GM19035 (cell line): ENCODE measurements at regions not wholly inside any gene's neighbourhood (a gene's known extent, or its start where the extent isn't known, plus 50 kb on each side); places are given as distances from the start of the nearest gene placed in this dataset.
"Not testable (repeated sequence)": the region's sequence is repeated elsewhere in the genome, so short reads cannot be mapped to it uniquely, and the experiment has no call there.

Experiments
- ATAC-seq: cut with Tn5 transposase; IDR thresholded peaks from one replicate; pipeline ENCODE4 v1.9.1; 2021; ENCODE audit not compliant: unreplicated experiment

DNA sequence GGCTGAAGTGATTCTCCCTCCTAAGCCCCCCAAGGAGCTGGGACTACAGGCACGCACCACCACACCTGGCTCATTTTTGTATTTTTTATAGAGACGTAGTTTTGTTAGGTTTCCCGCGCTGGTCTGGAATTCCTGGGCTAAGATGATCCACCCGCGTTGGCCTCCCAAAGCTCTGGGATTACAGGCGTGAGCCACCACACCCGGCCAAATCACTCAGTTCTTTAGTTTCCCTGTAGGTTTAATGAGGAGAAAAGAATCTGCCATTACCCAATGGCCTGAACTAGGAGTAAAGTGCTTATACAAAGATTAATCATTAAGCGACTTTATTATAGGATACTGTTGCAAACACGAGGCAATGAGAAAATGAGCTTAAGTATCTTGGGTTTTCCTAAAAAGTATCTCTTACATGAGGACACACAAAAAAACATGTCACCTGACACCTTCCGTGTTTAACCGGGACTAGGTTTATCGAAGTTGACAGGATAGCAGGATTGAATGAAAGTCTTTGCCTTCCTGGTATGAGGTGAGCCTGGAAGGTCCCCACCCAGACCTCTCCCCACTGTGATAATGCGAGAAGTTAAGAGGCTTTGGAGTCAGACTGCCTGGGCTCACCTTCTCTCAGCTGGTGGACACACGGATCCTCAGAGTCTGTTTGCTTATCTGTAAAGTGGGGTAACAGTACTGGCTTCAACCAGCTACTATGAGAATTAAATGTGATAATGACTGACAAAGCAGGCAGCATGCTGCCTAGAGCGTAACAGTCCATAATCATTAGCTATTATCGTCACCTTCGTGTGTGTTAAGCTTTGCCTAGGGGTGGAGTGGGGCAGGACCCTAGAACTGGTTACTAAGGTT lies 133.5 kb upstream of the KRAS start:
- no peak for ATAC-seq

- ATAC-seq, result no peak
These were observed 131.8 kb upstream of the KRAS start for GRCh38 chr12:25382311-25383106.

DNA sequence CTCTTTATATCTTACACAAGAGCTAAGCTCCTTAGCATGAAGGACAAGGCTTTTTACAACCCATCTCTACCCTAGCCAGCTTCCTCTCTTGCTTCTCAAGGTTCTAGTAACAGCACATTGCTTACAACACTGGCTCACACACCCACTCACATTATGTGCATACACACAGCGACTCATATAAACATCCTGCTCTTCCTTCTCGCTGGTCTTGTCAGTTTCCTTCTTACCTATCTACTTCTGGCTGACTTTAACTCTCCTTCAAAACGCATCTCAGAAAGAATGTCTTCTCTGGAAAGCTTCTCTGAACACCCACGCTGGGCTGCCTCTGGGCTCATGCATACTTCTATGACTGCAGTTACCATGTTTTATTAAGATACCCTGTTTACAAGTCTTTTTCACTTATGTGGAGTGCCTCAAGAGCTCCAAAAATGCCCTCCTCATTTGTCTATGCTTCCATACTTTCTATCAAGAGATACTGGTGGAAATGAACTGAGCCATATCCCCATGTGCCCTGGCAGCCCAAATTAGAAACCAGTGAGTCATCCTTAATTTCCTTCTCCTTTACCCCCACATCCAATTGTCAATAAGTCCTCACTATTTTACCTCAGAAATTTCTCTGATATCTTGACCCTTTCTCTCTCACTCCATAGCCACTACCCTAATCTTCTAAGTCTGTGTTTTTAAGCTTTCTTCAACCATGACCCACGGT lies 126.9 kb upstream of the KRAS start:
- ATAC-seq, result peak; percentile 55

DNA sequence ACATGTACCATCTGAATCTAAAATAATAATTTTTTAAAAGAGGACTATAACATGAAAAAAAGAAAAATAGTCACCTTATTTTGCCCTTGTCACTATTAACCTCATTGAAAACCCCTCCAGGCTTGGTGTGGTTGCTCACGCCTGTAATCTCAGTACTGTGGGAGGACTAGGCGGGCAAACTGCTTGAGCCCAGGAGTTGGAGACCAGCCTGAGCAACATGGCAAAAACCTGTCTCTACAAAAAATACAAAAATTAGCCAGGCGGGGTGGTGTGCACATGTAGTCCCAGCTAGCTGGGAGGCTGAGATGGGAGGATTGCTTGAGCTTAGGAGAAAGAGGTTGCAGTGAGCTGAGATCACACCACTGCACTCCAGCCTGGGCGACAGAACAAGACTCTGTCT lies 126.3 kb upstream of the KRAS start:
- ATAC-seq, result no peak

- no peak for ATAC-seq
These were observed 125.7 kb upstream of the KRAS start for GRCh38 chr12:25376407-25376806.

DNA sequence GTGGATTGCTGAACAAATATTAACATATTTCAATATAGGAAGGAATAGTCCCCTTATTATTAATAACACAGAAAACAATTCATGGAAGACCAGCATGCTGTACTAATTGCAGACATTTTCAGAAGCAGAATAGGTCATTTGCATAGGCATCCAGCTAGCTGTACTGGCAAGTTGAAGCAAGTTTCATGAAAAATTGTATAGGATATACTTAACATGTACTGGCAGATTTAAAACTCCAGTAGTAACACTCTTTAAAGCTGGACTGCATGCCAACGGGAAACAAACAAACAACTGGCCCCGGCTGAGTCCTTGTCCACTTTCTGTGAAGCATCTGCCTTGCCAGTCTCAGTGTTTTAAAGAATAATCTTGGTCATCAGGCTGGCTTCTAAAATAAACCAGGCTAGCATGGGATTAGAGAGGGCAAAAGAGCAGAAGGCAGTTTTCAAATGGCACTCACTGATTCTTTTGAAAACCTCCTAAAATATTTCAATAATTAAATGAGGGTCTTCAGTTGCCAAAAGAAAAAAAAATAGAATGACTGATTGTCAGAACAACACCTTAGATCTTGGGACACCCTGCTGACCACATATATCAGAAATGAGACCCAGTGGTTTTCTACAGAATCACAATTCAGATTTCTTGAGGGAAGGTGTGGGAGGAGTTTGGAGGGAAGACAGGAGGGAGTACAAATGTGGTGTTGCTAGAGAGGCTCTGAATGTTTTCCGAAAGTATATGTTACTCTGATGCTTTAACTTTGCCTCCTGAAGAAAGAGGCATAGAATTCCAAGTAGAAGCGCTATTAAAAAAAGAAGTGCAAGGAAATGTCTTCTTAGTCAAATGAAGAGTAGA lies 122.5 kb upstream of the KRAS start:
- no peak for ATAC-seq

DNA sequence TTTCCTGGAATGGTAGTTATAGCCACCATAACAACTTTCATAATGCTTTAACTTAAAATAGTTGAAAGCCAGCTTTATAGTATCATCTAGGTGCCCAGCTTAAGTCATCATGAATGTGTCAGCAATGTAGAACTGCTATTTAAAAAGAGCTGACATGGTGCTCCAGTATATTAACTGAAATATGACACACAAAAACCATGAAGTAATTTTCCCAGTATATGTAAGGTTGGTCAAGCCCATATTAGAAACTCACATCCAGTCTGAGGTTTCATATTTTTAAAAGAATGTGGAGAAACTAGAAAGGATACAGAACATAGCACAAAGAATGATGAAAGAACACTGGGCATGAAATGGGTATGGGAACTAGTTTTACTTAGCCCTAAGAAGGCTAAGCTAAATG lies 121.3 kb upstream of the KRAS start:
- ATAC-seq, result no peak

DNA sequence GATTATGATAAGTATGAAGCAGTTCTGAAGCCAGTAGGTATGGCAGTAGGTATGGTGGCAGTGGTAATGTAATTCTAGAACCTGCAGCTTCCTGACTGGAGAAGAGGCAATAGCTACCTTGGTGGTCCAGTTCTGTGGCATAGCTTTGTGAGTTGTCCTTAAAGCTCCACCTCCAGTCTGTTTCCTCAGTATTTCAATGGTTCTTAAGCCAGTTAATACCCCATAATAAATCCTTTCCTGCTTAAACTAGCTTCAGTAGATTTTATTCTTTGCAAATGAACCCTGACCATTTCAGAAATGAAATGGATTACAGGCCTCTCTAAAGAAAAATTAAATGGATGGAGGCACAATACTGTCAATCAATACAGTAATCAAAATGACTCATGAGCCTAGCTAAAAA lies 117.8 kb upstream of the KRAS start:
- ATAC-seq, result no peak

DNA sequence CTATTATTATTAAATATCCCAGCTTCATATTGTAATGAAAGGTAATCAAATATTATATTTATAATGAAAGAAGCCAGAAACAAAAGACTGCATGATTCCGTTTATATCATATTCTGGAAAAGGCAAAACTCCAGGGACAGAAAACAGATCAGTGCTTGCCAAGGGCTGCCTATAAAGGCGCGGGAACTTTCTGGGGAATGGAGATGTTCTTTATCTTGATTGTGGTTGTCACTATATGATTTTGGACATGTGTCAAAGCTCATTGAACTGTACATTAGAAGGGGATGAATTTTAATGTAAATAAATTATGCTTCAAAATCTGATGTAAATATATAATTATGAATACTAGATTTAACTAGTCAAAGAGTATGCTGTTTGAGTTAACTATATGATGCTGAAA lies 115.4 kb upstream of the KRAS start:
- ATAC-seq, result no peak

DNA sequence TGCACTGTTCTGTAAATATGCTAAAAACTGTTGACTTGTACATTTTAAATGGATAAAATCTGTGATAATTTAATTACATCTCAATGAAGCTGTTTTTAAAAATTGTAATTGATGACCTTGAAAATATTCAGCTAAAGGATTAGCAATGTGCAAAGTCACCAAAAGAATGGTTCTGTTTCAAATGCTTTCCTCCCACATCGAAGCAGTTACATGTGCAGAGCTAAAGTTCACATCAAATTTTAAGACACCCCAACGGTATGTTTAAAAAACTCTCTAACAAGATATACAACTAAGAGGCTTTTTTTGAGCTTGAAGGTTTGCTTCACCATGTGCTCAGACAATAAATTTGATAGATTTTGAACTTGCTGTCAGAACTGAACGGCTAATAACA lies 114.6 kb upstream of the KRAS start:
- ATAC-seq, result peak; percentile 7

DNA sequence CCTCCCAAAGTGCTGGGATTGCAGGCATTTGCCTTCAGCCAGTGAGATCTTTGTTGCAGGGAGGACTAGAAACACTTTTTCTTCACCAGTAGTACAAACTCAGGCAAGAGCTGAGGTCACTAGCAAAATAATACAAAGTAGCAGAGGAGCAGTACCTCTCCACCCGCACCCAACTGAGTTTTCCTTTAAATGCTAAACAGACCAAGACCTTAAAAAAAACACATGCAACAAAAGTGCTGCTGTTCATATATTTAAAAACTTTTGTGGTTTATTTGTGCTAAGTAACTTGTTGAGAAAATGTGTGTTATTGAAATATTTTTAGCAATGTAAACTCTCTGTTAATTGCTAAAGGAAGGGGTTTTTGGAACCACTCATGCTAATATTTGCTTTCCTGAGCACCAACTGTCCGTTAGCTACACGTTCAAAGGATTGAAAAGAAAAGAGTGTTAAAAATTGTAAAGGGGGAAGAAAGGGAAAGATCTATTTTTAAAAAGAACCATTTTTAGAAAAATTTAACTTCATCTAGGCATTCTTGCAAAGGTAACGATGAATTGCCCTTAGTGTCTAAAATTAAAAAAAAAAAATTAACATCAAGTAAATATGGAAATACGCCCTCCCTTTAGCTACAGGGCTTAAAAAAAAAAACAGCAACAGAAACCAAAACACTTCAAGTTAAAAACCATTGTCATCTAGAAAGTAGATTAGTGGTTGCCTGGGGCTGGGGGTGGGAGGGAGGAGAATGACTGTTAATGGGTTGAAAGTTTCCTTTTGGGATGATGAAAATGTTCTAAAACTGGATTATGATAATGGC lies 114.0 kb upstream of the KRAS start:
- peak; percentile 80 for ATAC-seq

DNA sequence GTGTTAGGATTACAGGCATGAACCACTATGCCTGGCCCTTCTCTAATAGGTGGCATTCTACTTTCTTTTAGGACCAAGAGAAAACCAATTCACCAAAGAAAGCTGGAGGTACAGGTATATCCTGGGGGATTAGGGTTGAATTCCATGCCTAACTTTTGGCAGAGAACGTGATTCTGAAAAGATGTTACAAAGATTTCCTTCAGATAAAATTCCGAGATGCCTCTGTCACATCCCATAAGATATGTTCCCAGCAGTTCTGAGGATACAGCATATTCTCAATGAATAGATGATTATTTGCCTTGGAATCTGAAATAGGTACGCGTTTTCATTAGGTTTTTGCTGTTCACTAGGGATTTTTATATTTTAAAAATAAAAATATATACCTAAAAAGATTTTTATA lies 111.9 kb upstream of the KRAS start:
- no peak for ATAC-seq

GRCh38 chr12:25361511-25361910 lies 110.8 kb upstream of the KRAS start:
- ATAC-seq, result no peak

DNA sequence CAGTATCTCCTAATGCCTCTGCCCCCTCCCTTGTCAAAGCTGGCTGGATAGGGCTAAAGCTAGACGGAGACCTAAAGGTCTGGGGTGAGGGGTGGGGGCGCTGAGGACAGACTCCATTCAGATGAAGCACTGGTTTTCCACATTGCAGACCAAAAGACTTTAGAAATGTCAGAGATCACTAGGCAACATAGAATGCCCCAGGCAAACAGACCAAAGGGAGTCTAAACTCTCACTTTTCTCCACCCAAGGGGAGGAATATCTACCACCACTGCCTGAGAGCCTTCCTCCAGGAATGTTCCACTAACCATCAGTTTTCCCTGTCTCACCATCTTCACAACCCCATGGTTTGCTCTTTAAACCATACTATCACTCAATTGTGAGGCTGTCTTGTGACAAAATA lies 106.9 kb upstream of the KRAS start:
- no peak for ATAC-seq

GRCh38 chr12:25352942-25353341 lies 102.2 kb upstream of the KRAS start:
- ATAC-seq, result not testable (repeated sequence)

DNA sequence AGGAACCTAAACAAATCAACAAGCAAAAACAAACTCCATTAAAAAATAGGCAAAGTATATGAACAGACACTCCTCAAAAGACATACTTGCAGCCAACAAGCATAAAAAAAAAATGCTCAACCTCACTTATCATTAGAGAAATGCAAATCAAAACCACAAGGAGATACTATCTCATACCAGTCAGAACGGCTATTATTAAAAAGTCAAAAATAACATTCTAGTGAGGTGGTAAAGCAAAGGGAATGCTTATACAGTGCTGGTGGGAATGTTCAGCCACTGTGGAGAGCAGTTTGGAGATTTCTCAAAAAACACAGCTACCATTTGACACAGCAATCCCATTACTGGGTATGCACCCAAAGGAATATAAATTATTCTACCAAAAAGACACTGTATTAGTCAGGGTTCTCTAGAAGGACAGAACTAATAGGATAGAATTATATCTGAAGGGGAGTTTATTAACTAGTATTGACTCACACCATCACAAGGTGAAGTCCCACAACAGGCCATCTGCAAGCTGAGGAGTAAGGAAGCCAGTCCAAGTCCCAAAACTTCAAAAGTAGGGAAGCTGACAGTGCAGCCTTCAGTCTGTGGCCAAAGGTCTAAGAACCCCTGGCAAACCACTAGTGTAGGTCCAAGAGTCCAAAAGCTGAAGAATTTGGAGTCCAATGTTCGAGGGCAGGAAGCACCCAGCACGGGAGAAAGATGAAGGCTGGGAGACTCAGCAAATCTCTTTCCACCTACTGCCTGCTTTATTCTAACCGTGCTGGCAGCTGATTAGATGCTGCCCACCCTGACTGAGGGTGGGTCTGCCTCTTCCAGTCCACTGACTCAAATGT lies 101.6 kb upstream of the KRAS start:
- ATAC-seq, result peak; percentile 71

DNA sequence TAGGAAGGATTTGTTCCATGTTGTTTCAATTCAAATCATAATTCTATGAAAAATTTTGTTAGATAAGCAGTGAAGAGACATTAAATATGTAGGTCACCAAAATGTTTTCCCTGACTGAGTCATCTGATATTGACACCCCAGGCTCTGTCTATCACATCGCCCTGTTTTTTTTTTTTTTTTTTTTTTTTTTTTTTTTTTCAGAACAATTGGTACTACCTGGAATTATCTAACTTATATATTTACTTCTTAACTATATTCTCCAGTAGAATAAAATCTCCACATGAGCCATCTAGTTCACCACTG lies 97.8 kb upstream of the KRAS start:
- no peak for ATAC-seq

- ATAC-seq, result no peak
These were observed 97.2 kb upstream of the KRAS start for GRCh38 chr12:25347716-25348592.
